ENCODE measurements at regions not wholly inside any gene's neighbourhood (a gene's known extent, or its start where the extent isn't known, plus 50 kb on each side); places are given as distances from the start of the nearest gene placed in this dataset.
"Not testable (repeated sequence)": the region's sequence is repeated elsewhere in the genome, so short reads cannot be mapped to it uniquely, and the experiment has no call there.

- no peaks in the 10 kb centered on the region for H3K27me3 Mint-ChIP-seq (ENCODE audit: low read depth in 2 of 2)
- peaks cover 2 to 4% of the 10 kb centered on the region in 2 donors for H3K9me3 Mint-ChIP-seq
- no peak for TF ChIP-seq CTCF (IDR thresholded peaks at IDR 0.05)
- no peaks in the 10 kb centered on the region for H3K36me3 ChIP-seq (ENCODE audit: control insufficient read depth, insufficient read depth, low read length)
- 92% methylated on average over 2 of the region's 2 CpGs for WGBS (ENCODE audit: insufficient coverage)
- no peaks in the 10 kb centered on the region for H3K4me1 ChIP-seq (ENCODE audit: control insufficient read depth, insufficient read depth, low read length)
- intact Hi-C loops (cut with micrococcal nuclease) = no loop called here
- H3K4me3 ChIP-seq (ENCODE audit: low read length) = no peak overlapping the region
- no peak overlapping the region for H3K4me3 Mint-ChIP-seq
- H3K4me1 Mint-ChIP-seq = no peaks in the 10 kb centered on the region
- H3K27ac Mint-ChIP-seq = no peak overlapping the region
- H3K36me3 Mint-ChIP-seq = no peaks in the 10 kb centered on the region
- no peaks in the 10 kb centered on the region for H3K27me3 ChIP-seq (ENCODE audit: control insufficient read depth, insufficient read depth, low read length)
- ATAC-seq (no peak), DNase-seq (no peak)
- H3K9me3 ChIP-seq (ENCODE audit: control insufficient read depth, insufficient read depth, low read length) = no peaks in the 10 kb centered on the region
- no peak overlapping the region for H3K27ac ChIP-seq (ENCODE audit: low read length)
Observed at GRCh38 chr1:194067772-194068171, 881.4 kb upstream of the B3GALT2 start.

GRCh38 chr1:194062962-194063361, 876.5 kb upstream of the B3GALT2 start:
- intact Hi-C loops (cut with micrococcal nuclease) = no loop called here
- H3K36me3 ChIP-seq (ENCODE audit: control insufficient read depth, insufficient read depth, low read length) = no peaks in the 10 kb centered on the region
- no peak for ATAC-seq
- H3K4me1 ChIP-seq (ENCODE audit: control insufficient read depth, insufficient read depth, low read length) = no peaks in the 10 kb centered on the region
- no peak overlapping the region for H3K4me3 ChIP-seq (ENCODE audit: low read length)
- no peak for TF ChIP-seq CTCF (IDR thresholded peaks at IDR 0.05)
- Mint-ChIP-seq H3K36me3 (no peaks in the 10 kb centered on the region), H3K27ac (no peak overlapping the region), H3K4me3 (no peak overlapping the region), H3K9me3 (peaks cover 5 to 6% of the 10 kb centered on the region in 2 donors), H3K4me1 (peaks cover 6 to 9% of the 10 kb centered on the region in 2 donors), H3K27me3 (ENCODE audit: low read depth in 2 of 2) (no peaks in the 10 kb centered on the region)
- no peak overlapping the region for H3K27ac ChIP-seq (ENCODE audit: low read length)
- DNase-seq = no peak
- H3K9me3 ChIP-seq (ENCODE audit: control insufficient read depth, insufficient read depth, low read length) = no peaks in the 10 kb centered on the region
- WGBS (ENCODE audit: insufficient coverage) = 80% methylated on average over 1 of the region's 2 CpGs
- H3K27me3 ChIP-seq (ENCODE audit: control insufficient read depth, insufficient read depth, low read length) = no peaks in the 10 kb centered on the region

- intact Hi-C loops (cut with micrococcal nuclease) = no loop called here
- Histone ChIP-seq H3K4me1 (ENCODE audit: control insufficient read depth, insufficient read depth, low read length) (no peaks in the 10 kb centered on the region), H3K36me3 (ENCODE audit: control insufficient read depth, insufficient read depth, low read length) (no peaks in the 10 kb centered on the region), H3K9me3 (ENCODE audit: control insufficient read depth, insufficient read depth, low read length) (no peaks in the 10 kb centered on the region), H3K27ac (ENCODE audit: low read length) (no peak overlapping the region), H3K4me3 (ENCODE audit: low read length) (no peak overlapping the region), H3K27me3 (ENCODE audit: control insufficient read depth, insufficient read depth, low read length) (no peaks in the 10 kb centered on the region)
- TF ChIP-seq CTCF (IDR thresholded peaks at IDR 0.05) = no peak
- H3K9me3 Mint-ChIP-seq = peaks cover 5 to 6% of the 10 kb centered on the region in 2 donors
- H3K4me1 Mint-ChIP-seq = peaks cover 6 to 9% of the 10 kb centered on the region in 2 donors
- 91% methylated on average over 1 of the region's 1 CpG for WGBS (ENCODE audit: insufficient coverage)
- H3K4me3 Mint-ChIP-seq = no peak overlapping the region
- no peaks in the 10 kb centered on the region for H3K36me3 Mint-ChIP-seq
- ATAC-seq (no peak), DNase-seq (no peak)
- no peak overlapping the region for H3K27ac Mint-ChIP-seq
- H3K27me3 Mint-ChIP-seq (ENCODE audit: low read depth in 2 of 2) = no peaks in the 10 kb centered on the region
Observed at GRCh38 chr1:194062526-194062925, 876.1 kb upstream of the B3GALT2 start.

GRCh38 chr1:194060481-194060880, 874.1 kb upstream of the B3GALT2 start:
- no peak overlapping the region for H3K4me3 Mint-ChIP-seq
- no peaks in the 10 kb centered on the region for H3K36me3 ChIP-seq (ENCODE audit: control insufficient read depth, insufficient read depth, low read length)
- intact Hi-C loops (cut with micrococcal nuclease) = no loop called here
- H3K4me3 ChIP-seq (ENCODE audit: low read length) = no peak overlapping the region
- no peak for TF ChIP-seq CTCF (IDR thresholded peaks at IDR 0.05)
- H3K4me1 ChIP-seq (ENCODE audit: control insufficient read depth, insufficient read depth, low read length) = no peaks in the 10 kb centered on the region
- no peaks in the 10 kb centered on the region for H3K27me3 ChIP-seq (ENCODE audit: control insufficient read depth, insufficient read depth, low read length)
- no peaks in the 10 kb centered on the region for H3K27me3 Mint-ChIP-seq (ENCODE audit: low read depth in 2 of 2)
- peak overlapping the region in 1 of 2 donors; percentile 18 for H3K27ac Mint-ChIP-seq
- 14% methylated on average over 2 of the region's 4 CpGs for WGBS (ENCODE audit: insufficient coverage)
- H3K36me3 Mint-ChIP-seq = no peaks in the 10 kb centered on the region
- H3K9me3 Mint-ChIP-seq = peaks cover 3 to 4% of the 10 kb centered on the region in 2 donors
- no peak for DNase-seq
- no peak overlapping the region for H3K27ac ChIP-seq (ENCODE audit: low read length)
- no peak for ATAC-seq
- H3K4me1 Mint-ChIP-seq = peaks cover 6 to 9% of the 10 kb centered on the region in 2 donors
- H3K9me3 ChIP-seq (ENCODE audit: control insufficient read depth, insufficient read depth, low read length) = no peaks in the 10 kb centered on the region

GRCh38 chr1:194058268-194058667, 871.9 kb upstream of the B3GALT2 start:
- DNase-seq; H3K9me3 ChIP-seq (ENCODE audit: control insufficient read depth, insufficient read depth, low read length); H3K27me3 ChIP-seq (ENCODE audit: control insufficient read depth, insufficient read depth, low read length); H3K4me1 ChIP-seq (ENCODE audit: control insufficient read depth, insufficient read depth, low read length); H3K27me3 Mint-ChIP-seq (ENCODE audit: low read depth in 2 of 2); H3K4me1 Mint-ChIP-seq; H3K36me3 Mint-ChIP-seq; H3K27ac Mint-ChIP-seq; H3K4me3 Mint-ChIP-seq; H3K9me3 Mint-ChIP-seq; H3K4me3 ChIP-seq (ENCODE audit: low read length); H3K27ac ChIP-seq (ENCODE audit: low read length); intact Hi-C loops (cut with micrococcal nuclease); ATAC-seq; H3K36me3 ChIP-seq (ENCODE audit: control insufficient read depth, insufficient read depth, low read length): not testable (repeated sequence)
- WGBS (ENCODE audit: insufficient coverage) = 76% methylated on average over 4 of the region's 5 CpGs

Data from natural killer cell (primary cell).